K562 (cell line): ENCODE measurements at regions not wholly inside any gene's neighbourhood (a gene's known extent, or its start where the extent isn't known, plus 50 kb on each side); places are given as distances from the start of the nearest gene placed in this dataset.

Source experiments
- ATAC-seq: fragments of 200-7000 bp; cut with Tn5 transposase; 3 replicates; pipeline ENCODE4 v1.9.1; 2020; ENCODE audit warnings: moderate library complexity
- BruUV-seq: library from RNA; stranded (reverse); fragments of 400-500 nt; replicated peaks from 2 replicates; lab custom pipeline; 2021; lab: Mats Ljungman, UMichigan
- CTCF ChIA-PET: fragments of 300-600 bp; formaldehyde crosslinking; extraction: SDS; loops from one replicate; lab custom pipeline; 2021; ENCODE audit warnings: low intra/inter-chr PET ratio; lab: Yijun Ruan, JAX
- POLR2A ChIA-PET: fragments of 300-600, 350-650 bp; sonication (Branson Sonifier 250); formaldehyde crosslinking; extraction: SDS; loops from one replicate; lab custom pipeline; 2021; ENCODE audit warnings: antibody characterized with exemption, inconsistent platforms; lab: Yijun Ruan, JAX
- DNase-seq, 4 experiments: peaks; one replicate each; pipeline versions ENCODE4 v3.0.0 to v3.0.0-alpha.2; 2011 to 2018; ENCODE audit warnings: low spot score in 3 of 4, mixed read lengths in 3 of 4; ENCODE audit errors: extremely low read depth in 1 of 4
- FAIRE-seq: peaks from 2 replicates; lab custom pipeline; 2011; peaks lifted over from hg19 to GRCh38; lab: Jason Lieb, UNC
- H2AFZ ChIP-seq: 2 replicates; pipeline ENCODE4 v1.6.0; 2011; ENCODE audit warnings: low read depth, low read length, control low read depth, inconsistent platforms
- H3K27ac ChIP-seq: fragments of 200-600 bp; 3 replicates; pipeline ENCODE4 v1.8.0; 2011; ENCODE audit warnings: low read depth, mild to moderate bottlenecking, control low read depth, inconsistent platforms, low read length, moderate library complexity, mixed read lengths; ENCODE audit errors: extremely low read depth
- H3K27me3 ChIP-seq, 2 experiments: fragments of 300-600 bp in 1 of 2; 2 replicates in 1 of 2; 3 replicates in 1 of 2; pipeline versions ENCODE4 v1.6.0 to v1.8.0; 2011; ENCODE audit warnings: inconsistent platforms in 2 of 2, low read length in 2 of 2, mild to moderate bottlenecking in 1 of 2, mixed read lengths in 1 of 2, moderate library complexity in 1 of 2; ENCODE audit not compliant: control insufficient read depth in 2 of 2, insufficient read depth in 2 of 2
- H3K36me3 ChIP-seq: fragments of 300-600 bp; 3 replicates; pipeline ENCODE4 v1.8.0; 2011; ENCODE audit warnings: mild to moderate bottlenecking, low read length, inconsistent platforms; ENCODE audit not compliant: control insufficient read depth, insufficient read depth
- H3K4me1 ChIP-seq, 2 experiments: fragments of 200-600 bp in 1 of 2; replicated peaks in 1 of 2; 2 replicates in 1 of 2; 3 replicates in 1 of 2; pipeline versions ENCODE4 v1.5.1 to v1.8.0; 2011; ENCODE audit warnings: inconsistent platforms in 2 of 2, low read length in 2 of 2, mild to moderate bottlenecking in 1 of 2, mixed read lengths in 1 of 2, moderate library complexity in 1 of 2; ENCODE audit not compliant: control insufficient read depth in 2 of 2, insufficient read depth in 2 of 2
- H3K4me2 ChIP-seq: 2 replicates; pipeline ENCODE4 v1.6.1; 2011; ENCODE audit warnings: low read length, control low read depth, inconsistent platforms, mixed read lengths; ENCODE audit not compliant: insufficient read depth
- H3K4me3 ChIP-seq: fragments of 200-600 bp; sonication (generic), shearing (Covaris generic); 2 replicates; pipeline ENCODE4 v1.5.1; 2016; ENCODE audit warnings: control low read depth, inconsistent platforms
- H3K79me2 ChIP-seq: fragments of 200-600 bp; 3 replicates; pipeline ENCODE4 v1.8.0; 2011; ENCODE audit warnings: low read length, inconsistent platforms; ENCODE audit not compliant: control insufficient read depth, insufficient read depth
- H3K9ac ChIP-seq, 2 experiments: 2 replicates each; pipeline versions ENCODE4 v1.6.0 to v1.6.1; 2011; ENCODE audit warnings: low read depth in 2 of 2, low read length in 2 of 2, control low read depth in 1 of 2, inconsistent platforms in 1 of 2, mild to moderate bottlenecking in 1 of 2, mixed read lengths in 1 of 2; ENCODE audit not compliant: insufficient read depth in 1 of 2
- H3K9me1 ChIP-seq: one replicate; pipeline ENCODE4 v1.6.0; 2011; ENCODE audit warnings: inconsistent platforms, mild to moderate bottlenecking, low read length, moderate library complexity; ENCODE audit not compliant: control insufficient read depth, insufficient read depth
- H3K9me3 ChIP-seq: replicated peaks from 2 replicates; pipeline ENCODE4 v1.5.1; 2011; ENCODE audit warnings: low read depth, low read length, inconsistent platforms; ENCODE audit not compliant: control insufficient read depth, insufficient read depth
- H4K20me1 ChIP-seq: replicated peaks from 2 replicates; pipeline ENCODE4 v1.6.1; 2011; ENCODE audit warnings: low read length, inconsistent platforms, mixed read lengths; ENCODE audit not compliant: control insufficient read depth, insufficient read depth
- ADNP ChIP-seq: fragments of 200-800 bp; sonication (Bioruptor generic); IDR thresholded peaks from 2 replicates; pipeline ENCODE4 v1.6.1; 2016; ENCODE audit warnings: missing genetic modification characterization, missing compliant biosample characterization
- CEBPZ ChIP-seq: fragments of 150-350 bp; IDR thresholded peaks from 2 replicates; pipeline ENCODE4 v1.6.1; 2014; ENCODE audit warnings: low read depth, mild to moderate bottlenecking, low read length, borderline replicate concordance
- CREB3L1 ChIP-seq: fragments of 450-650 bp; IDR thresholded peaks from 2 replicates; pipeline ENCODE4 v1.6.1; 2014; ENCODE audit warnings: low read depth, mild to moderate bottlenecking, moderate library complexity, borderline replicate concordance
- WGBS: fragments of 100-300 bp; shearing (Covaris generic); methylation state at CpG from one replicate; pipeline ENCODE4 v1.1.6; 2016; ENCODE audit warnings: low coverage, mixed read lengths; ENCODE audit not compliant: insufficient coverage; ENCODE audit errors: missing lambda C conversion rate; 5-methylcytosine and 5-hydroxymethylcytosine counted together
- in situ Hi-C: fragments of 300-500 bp; cut with MboI; formaldehyde crosslinking; loops from 4 replicates; pipeline ENCODE4 v1.15.0; 2018; ENCODE audit warnings: inconsistent platforms, mixed read lengths
- intact Hi-C: fragments of 100-400 bp; cut with micrococcal nuclease; formaldehyde crosslinking; loops from 2 replicates; pipeline ENCODE4 v1.14.2; 2022

- Histone ChIP-seq H4K20me1 (no peaks in the 10 kb centered on the region), H3K27me3 (no peaks in the 10 kb centered on the region), H3K27ac (no peak overlapping the region), H3K36me3 (no peaks in the 10 kb centered on the region), H3K4me1 (no peaks in the 10 kb centered on the region), H3K9ac (no peak overlapping the region), H3K9me3 (no peaks in the 10 kb centered on the region), H3K4me3 (no peak overlapping the region), H3K9me1 (no peaks in the 10 kb centered on the region), H2AFZ (no peak overlapping the region), H3K79me2 (no peaks in the 10 kb centered on the region), H3K4me2 (no peak overlapping the region)
- ATAC-seq (no peak), DNase-seq (no peak), FAIRE-seq (no peak)
- 0% methylated on average over 3 of the region's 3 CpGs for WGBS
- intact Hi-C loops: no loop called here
- in situ Hi-C loops: no loop called here
- ChIA-PET POLR2A (interaction anchor here (0.6 kb wide), 1 partner anchor 12 kb away, joined by 3 read pairs; no protein-coding TSS in a partner anchor), CTCF (no interaction called here)
- no TSS peak for BruUV-seq
- TF ChIP-seq CEBPZ (no peak), CREB3L1 (no peak), ADNP (no peak)
Observed at GRCh38 chr1:183720028-183720427, 66.9 kb upstream of the APOBEC4 start.
